HepG2 (cell line): ENCODE measurements at regions not wholly inside any gene's neighbourhood (a gene's known extent, or its start where the extent isn't known, plus 50 kb on each side); places are given as distances from the start of the nearest gene placed in this dataset.

ENCODE experiments used
- CBX1 ChIP-seq: IDR thresholded peaks from one replicate; pipeline ENCODE4 v1.6.1; 2016; ENCODE audit warnings: antibody characterized with exemption, low read depth
- ERF ChIP-seq: IDR thresholded peaks from 2 replicates; pipeline ENCODE4 v1.6.1; 2018; ENCODE audit warnings: missing biosample characterization, missing genetic modification reagents
- EZH2 ChIP-seq: conservative IDR thresholded peaks from 2 replicates; pipeline ENCODE4 v1.6.1; 2012; ENCODE audit warnings: mild to moderate bottlenecking, low read depth, low read length, moderate library complexity
- HNF4G ChIP-seq, 2 experiments: sonication (generic) in 1 of 2; formaldehyde crosslinking in 1 of 2; IDR thresholded peaks; 2 replicates each; pipeline versions ENCODE4 v1.4.0 to v1.6.1; 2011 to 2020; ENCODE audit warnings: borderline replicate concordance in 2 of 2, low read depth in 2 of 2, mild to moderate bottlenecking in 2 of 2, low read length in 1 of 2, missing genetic modification reagents in 1 of 2, moderate library complexity in 1 of 2
- KDM5B ChIP-seq: sonication (generic); formaldehyde crosslinking; IDR thresholded peaks from 2 replicates; pipeline ENCODE4 v1.4.0; 2020; ENCODE audit warnings: missing genetic modification reagents, mild to moderate bottlenecking, borderline replicate concordance
- MIER3 ChIP-seq: IDR thresholded peaks from 2 replicates; pipeline ENCODE4 v1.6.1; 2016; ENCODE audit warnings: missing compliant biosample characterization, borderline replicate concordance
- PITX1 ChIP-seq: sonication (generic); formaldehyde crosslinking; IDR thresholded peaks from 2 replicates; pipeline ENCODE4 v1.5.1; 2020; ENCODE audit warnings: mild to moderate bottlenecking, missing genetic modification reagents
- POLR2G ChIP-seq: fragments of 200-400 bp; formaldehyde crosslinking; IDR thresholded peaks from 2 replicates; pipeline ENCODE4 v1.6.1; 2018; ENCODE audit warnings: mild to moderate bottlenecking, low read depth, low read length, moderate library complexity
- PRMT3 ChIP-seq: sonication (generic); formaldehyde crosslinking; IDR thresholded peaks from 2 replicates; pipeline ENCODE4 v1.8.1; 2022; ENCODE audit warnings: low read depth, mild to moderate bottlenecking, moderate library complexity, missing genetic modification reagents, borderline replicate concordance
- SMARCC2 ChIP-seq: fragments of 450-650 bp; IDR thresholded peaks from 2 replicates; pipeline ENCODE4 v1.6.1; 2017; ENCODE audit warnings: antibody characterized with exemption, mild to moderate bottlenecking
- SMC3 ChIP-seq: IDR thresholded peaks from 2 replicates; pipeline ENCODE4 v1.6.1; 2011; ENCODE audit warnings: low read length, improper control_type of control experiment
- TAF1 ChIP-seq: sonication (generic); formaldehyde crosslinking; IDR thresholded peaks from 2 replicates; pipeline ENCODE4 v1.4.0; 2020; ENCODE audit warnings: missing genetic modification reagents
- TSC22D2 ChIP-seq: sonication (generic); formaldehyde crosslinking; IDR thresholded peaks from 2 replicates; pipeline ENCODE4 v1.5.1; 2020; ENCODE audit warnings: missing genetic modification reagents, mild to moderate bottlenecking, borderline replicate concordance
- ZMYM3 ChIP-seq: sonication (generic); formaldehyde crosslinking; IDR thresholded peaks from 2 replicates; pipeline ENCODE4 v1.5.1; 2020; ENCODE audit warnings: mild to moderate bottlenecking, missing genetic modification reagents
- ZNF326 ChIP-seq: sonication (generic); formaldehyde crosslinking; IDR thresholded peaks from 2 replicates; pipeline ENCODE4 v1.4.0; 2020; ENCODE audit warnings: missing genetic modification reagents, borderline replicate concordance
- ZNF354B ChIP-seq: sonication (generic); formaldehyde crosslinking; IDR thresholded peaks from 2 replicates; pipeline ENCODE4 v1.8.0; 2022; ENCODE audit warnings: mild to moderate bottlenecking, missing genetic modification reagents
- ZNF367 ChIP-seq: sonication (generic); formaldehyde crosslinking; IDR thresholded peaks from 2 replicates; pipeline ENCODE4 v1.4.0; 2020; ENCODE audit warnings: missing genetic modification reagents, borderline replicate concordance
- ZNF549 ChIP-seq: sonication (generic); formaldehyde crosslinking; IDR thresholded peaks from 2 replicates; pipeline ENCODE4 v1.5.0; 2020; ENCODE audit warnings: missing genetic modification reagents
- ZNF747 ChIP-seq: sonication (generic); formaldehyde crosslinking; IDR thresholded peaks from 2 replicates; pipeline ENCODE4 v1.8.1; 2023; ENCODE audit warnings: missing genetic modification reagents, mild to moderate bottlenecking, borderline replicate concordance
- ZNF83 ChIP-seq: sonication (generic); formaldehyde crosslinking; IDR thresholded peaks from 2 replicates; pipeline ENCODE4 v1.4.0; 2020; ENCODE audit warnings: missing genetic modification reagents, mild to moderate bottlenecking, borderline replicate concordance
- TF ChIP-seq, protein P1 (sequence below): IDR thresholded peaks from 2 replicates; pipeline ENCODE4 v1.6.1; 2012; ENCODE audit warnings: low read depth, low read length, improper control_type of control experiment
- TF ChIP-seq, protein P2 (sequence below): sonication (generic); formaldehyde crosslinking; IDR thresholded peaks from 2 replicates; pipeline ENCODE4 v1.4.0; 2020; ENCODE audit warnings: low read depth, missing genetic modification reagents
- TF ChIP-seq, protein P3 (sequence below): sonication (generic); formaldehyde crosslinking; IDR thresholded peaks from 2 replicates; pipeline ENCODE4 v1.5.1; 2020; ENCODE audit warnings: mild to moderate bottlenecking, missing genetic modification reagents, borderline replicate concordance
- TF ChIP-seq, protein P4 (sequence below): IDR thresholded peaks from 2 replicates; pipeline ENCODE4 v1.6.1; 2016; ENCODE audit warnings: control low read depth

DNA sequence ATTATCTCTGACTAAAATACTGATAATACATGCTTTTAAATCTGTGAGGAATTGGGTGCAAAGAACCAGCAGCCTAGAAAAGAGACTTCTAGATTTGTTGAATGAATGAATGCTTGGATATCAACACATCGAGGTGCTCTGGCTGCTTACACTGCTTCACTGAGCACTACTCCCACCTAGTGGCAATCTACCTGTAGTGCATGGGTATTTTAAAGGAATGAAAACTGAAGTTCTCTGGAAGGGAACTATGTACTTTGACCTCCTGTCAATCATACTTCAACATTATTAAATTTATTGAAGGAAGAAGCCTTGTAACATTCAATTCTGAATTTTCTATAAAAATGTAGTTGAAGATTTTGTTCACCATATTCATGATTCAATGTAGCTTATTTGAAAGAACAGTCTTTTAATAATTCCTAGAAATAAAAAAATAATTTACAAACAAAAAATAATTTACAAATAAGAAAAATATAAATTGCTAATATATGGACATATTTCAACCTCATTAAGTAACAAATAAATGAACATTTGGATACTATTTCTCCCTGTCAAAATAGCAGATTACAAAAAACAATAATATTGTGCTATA is 111.2 kb upstream of the MMS22L start (continued):
- TF ChIP-seq SMARCC2 (no peak), CBX1 (no peak), KDM5B (CRISPR knock-in tag) (no peak), ZNF326 (CRISPR knock-in tag) (no peak), HNF4G (IDR thresholded peaks at IDR 0.05; ENCODE audit: borderline replicate concordance, low read depth, low read length) (peak; percentile 49), HNF4G (CRISPR knock-in tag; IDR thresholded peaks at IDR 0.05; ENCODE audit: borderline replicate concordance, low read depth) (no peak), TAF1 (CRISPR knock-in tag) (no peak), ZMYM3 (CRISPR knock-in tag) (no peak), POLR2G (no peak), PITX1 (no peak), ZNF367 (CRISPR knock-in tag) (no peak), ZNF747 (CRISPR knock-in tag) (no peak), ZNF549 (CRISPR knock-in tag) (no peak), ZNF83 (CRISPR knock-in tag) (no peak), TSC22D2 (CRISPR knock-in tag) (no peak), ERF (CRISPR knock-in tag) (no peak), MIER3 (CRISPR knock-in tag) (no peak), ZNF354B (CRISPR knock-in tag) (no peak), EZH2 (no peak), SMC3 (peak; percentile 90), PRMT3 (no peak)
- TF ChIP-seq, protein P1, sequence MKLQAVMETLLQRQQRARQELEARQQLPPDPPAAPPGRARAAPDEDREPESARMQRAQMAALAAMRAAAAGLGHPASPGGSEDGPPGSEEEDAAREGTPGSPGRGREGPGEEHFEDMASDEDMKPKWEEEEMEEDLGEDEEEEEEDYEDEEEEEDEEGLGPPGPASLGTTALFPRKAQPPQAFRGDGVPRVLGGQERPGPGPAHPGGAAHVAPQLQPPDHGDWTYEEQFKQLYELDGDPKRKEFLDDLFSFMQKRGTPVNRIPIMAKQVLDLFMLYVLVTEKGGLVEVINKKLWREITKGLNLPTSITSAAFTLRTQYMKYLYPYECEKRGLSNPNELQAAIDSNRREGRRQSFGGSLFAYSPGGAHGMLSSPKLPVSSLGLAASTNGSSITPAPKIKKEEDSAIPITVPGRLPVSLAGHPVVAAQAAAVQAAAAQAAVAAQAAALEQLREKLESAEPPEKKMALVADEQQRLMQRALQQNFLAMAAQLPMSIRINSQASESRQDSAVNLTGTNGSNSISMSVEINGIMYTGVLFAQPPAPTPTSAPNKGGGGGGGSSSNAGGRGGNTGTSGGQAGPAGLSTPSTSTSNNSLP: peak; percentile 21; the same call in 1 of the 2 replicates
- TF ChIP-seq, protein P2, sequence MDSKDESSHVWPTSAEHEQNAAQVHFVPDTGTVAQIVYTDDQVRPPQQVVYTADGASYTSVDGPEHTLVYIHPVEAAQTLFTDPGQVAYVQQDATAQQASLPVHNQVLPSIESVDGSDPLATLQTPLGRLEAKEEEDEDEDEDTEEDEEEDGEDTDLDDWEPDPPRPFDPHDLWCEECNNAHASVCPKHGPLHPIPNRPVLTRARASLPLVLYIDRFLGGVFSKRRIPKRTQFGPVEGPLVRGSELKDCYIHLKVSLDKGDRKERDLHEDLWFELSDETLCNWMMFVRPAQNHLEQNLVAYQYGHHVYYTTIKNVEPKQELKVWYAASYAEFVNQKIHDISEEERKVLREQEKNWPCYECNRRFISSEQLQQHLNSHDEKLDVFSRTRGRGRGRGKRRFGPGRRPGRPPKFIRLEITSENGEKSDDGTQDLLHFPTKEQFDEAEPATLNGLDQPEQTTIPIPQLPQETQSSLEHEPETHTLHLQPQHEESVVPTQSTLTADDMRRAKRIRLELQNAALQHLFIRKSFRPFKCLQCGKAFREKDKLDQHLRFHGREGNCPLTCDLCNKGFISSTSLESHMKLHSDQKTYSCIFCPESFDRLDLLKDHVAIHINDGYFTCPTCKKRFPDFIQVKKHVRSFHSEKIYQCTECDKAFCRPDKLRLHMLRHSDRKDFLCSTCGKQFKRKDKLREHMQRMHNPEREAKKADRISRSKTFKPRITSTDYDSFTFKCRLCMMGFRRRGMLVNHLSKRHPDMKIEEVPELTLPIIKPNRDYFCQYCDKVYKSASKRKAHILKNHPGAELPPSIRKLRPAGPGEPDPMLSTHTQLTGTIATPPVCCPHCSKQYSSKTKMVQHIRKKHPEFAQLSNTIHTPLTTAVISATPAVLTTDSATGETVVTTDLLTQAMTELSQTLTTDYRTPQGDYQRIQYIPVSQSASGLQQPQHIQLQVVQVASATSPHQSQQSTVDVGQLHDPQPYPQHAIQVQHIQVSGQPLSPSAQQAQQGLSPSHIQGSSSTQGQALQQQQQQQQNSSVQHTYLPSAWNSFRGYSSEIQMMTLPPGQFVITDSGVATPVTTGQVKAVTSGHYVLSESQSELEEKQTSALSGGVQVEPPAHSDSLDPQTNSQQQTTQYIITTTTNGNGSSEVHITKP (CRISPR knock-in tag): no peak
- TF ChIP-seq, protein P3, sequence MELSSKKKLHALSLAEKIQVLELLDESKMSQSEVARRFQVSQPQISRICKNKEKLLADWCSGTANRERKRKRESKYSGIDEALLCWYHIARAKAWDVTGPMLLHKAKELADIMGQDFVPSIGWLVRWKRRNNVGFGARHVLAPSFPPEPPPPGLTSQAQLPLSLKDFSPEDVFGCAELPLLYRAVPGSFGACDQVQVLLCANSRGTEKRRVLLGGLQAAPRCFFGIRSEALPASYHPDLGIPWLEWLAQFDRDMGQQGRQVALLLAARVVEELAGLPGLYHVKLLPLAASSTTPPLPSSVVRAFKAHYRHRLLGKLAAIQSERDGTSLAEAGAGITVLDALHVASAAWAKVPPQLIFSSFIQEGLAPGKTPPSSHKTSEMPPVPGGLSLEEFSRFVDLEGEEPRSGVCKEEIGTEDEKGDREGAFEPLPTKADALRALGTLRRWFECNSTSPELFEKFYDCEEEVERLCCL (CRISPR knock-in tag): no peak
- TF ChIP-seq, protein P4, sequence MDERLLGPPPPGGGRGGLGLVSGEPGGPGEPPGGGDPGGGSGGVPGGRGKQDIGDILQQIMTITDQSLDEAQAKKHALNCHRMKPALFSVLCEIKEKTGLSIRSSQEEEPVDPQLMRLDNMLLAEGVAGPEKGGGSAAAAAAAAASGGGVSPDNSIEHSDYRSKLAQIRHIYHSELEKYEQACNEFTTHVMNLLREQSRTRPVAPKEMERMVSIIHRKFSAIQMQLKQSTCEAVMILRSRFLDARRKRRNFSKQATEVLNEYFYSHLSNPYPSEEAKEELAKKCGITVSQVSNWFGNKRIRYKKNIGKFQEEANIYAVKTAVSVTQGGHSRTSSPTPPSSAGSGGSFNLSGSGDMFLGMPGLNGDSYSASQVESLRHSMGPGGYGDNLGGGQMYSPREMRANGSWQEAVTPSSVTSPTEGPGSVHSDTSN (CRISPR knock-in tag): peak; percentile 51; the same call in 1 of the 2 replicates
